ENCODE measurements at regions not wholly inside any gene's neighbourhood (a gene's known extent, or its start where the extent isn't known, plus 50 kb on each side); places are given as distances from the start of the nearest gene placed in this dataset.

GRCh38 chr21:33984021-33984481 is 68.4 kb upstream of the ATP5PO start:
- TF ChIP-seq CTCF (IDR thresholded peaks at IDR 0.05): no peak
- no peak for TF ChIP-seq POLR2A (IDR thresholded peaks at IDR 0.05)

All from esophagus squamous epithelium (tissue), 4 donors.